Stimulated activated CD8-positive, alpha-beta memory T cell treated with anti-CD3 and anti-CD28 coated beads, Interleukin-12 subunit alpha, Interleukin-12 subunit beta, amount 100 ng/mL, for 1 hour (primary cell): ENCODE measurements at regions not wholly inside any gene's neighbourhood (a gene's known extent, or its start where the extent isn't known, plus 50 kb on each side); places are given as distances from the start of the nearest gene placed in this dataset.
A peak's percentile ranks its signal among the peaks of the same experiment; 100 is the strongest.

Experiments used
- DNase-seq: peaks from one replicate; pipeline ENCODE4 v3.0.0-alpha.2; 2020; ENCODE audit warnings: low read depth

- no peak for DNase-seq
These were observed 62.9 kb upstream of the OXGR1 start for GRCh38 chr13:97057176-97057575.

DNA sequence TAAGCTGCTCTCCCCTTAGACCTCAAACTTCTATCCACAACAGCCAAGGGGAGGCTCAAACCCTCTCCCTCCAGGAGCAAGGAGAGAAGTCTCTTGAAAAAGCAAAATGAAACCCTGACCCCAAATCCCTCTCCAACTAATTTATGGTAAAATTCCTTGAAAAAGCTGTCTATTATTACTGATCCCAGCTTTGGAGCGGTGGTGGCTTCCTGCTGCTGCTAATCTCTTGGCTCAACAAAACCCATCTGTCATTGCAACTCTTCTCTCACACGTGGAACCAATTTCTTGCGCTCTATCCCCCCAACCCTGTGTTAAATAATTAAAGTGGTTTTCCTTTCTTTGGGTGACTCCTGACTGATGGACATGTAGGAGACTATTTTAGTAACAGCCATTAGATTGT lies 64.1 kb upstream of the OXGR1 start:
- DNase-seq, result no peak

GRCh38 chr13:97058926-97059325 lies 64.7 kb upstream of the OXGR1 start:
- no peak for DNase-seq

DNA sequence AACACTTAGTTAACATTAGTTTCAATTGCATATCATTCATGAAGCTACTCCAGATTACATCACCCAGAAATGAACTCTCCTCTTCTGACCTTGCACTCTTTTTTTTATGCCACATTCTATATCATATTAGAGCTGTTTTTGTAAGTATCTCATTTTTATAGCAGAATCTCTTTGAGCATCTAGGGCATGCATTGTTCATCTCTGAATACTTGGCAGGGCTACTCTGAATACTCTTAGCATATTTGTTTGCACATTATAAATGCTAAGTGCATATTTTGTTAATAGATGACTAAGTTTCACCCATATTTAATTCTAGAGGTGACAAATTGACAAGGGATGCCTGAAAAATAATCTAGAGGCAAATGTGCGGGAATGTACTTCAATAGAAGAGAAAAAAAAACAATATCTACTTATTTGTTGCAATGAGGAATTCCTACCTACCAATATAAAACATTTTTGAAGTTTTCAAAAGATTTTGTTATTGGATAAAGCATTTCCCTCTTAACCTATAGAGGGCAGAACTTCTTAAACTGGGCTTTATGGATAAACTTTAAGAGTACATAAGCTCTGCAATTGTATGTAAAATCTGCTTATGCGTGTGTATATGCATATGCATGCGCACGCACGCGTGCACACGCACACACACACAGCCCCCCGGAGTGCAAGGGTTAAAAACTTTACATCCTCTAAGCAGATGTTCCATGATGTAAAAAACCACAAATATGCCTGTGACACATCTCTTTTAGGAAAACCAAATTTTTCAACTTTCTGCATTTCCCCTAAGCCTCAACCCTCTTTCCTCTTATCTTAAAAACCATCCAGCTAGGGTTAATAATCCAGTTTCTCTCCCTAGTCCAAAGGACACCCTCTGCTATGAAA lies 73.0 kb upstream of the OXGR1 start:
- no peak for DNase-seq

DNA sequence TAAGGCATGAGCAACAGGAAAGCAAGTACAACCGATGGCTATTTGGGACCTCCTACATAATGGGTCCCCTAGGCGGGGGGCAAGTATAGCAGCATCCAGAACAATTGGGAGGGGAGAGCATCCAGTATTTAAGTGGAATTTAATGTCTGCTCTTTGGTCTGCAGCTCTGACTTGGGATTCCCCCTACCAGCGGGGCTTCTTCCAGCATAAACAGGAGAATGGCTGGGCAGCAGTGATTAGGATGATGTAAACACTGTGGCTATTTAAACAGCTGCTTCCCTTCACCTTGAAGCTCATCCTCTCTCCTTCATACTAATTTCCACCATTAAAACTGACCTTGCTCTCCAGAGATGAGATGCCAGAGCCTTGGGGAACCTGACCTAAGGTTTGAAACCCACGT lies 73.9 kb upstream of the OXGR1 start:
- DNase-seq, result no peak

GRCh38 chr13:97069050-97069815 lies 75.0 kb upstream of the OXGR1 start:
- no peak for DNase-seq

GRCh38 chr13:97072297-97072696 lies 78.0 kb upstream of the OXGR1 start:
- no peak for DNase-seq

GRCh38 chr13:97074618-97075017 lies 80.3 kb upstream of the OXGR1 start:
- DNase-seq, result no peak

DNA sequence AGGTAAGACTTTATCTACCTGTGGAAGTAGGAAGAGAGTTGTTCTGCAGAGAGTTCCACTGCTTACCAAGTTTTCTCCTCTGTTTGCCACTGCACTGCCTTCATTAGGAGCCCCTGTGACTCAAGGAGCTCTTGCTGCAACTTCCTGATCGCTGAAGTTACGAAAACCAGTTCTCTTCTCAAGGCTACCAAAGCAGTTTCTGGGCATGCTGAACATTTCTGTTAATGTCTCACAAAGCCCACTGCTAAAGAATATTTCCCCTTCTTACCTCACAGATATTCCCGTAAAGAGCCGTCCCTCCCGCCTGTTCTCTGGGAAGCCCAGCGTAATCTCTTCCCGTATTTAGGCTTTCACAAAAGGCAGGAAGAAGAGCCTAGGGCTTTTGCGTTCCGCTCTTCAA lies 82.6 kb upstream of the OXGR1 start:
- DNase-seq, result no peak

GRCh38 chr13:97077341-97077740 lies 83.1 kb upstream of the OXGR1 start:
- no peak for DNase-seq

DNA sequence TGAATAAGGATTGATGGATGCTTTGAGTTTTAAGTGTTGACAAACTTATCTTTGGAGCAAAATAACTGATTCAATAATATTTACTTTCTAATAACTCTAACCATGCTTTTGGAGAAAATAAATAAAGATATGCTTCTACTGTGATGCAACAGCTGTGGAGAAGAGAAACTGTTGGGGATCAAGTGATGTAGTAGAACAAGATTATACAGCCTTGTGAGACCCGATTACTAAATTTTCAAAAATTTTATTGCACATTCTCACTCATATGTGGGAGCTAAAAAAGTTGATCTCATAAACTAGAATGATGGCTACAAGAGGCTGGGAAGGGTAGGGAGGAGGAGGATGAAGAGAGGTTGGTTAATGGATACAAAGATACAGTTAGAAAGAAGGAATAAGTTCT lies 85.5 kb upstream of the OXGR1 start:
- no peak for DNase-seq

DNA sequence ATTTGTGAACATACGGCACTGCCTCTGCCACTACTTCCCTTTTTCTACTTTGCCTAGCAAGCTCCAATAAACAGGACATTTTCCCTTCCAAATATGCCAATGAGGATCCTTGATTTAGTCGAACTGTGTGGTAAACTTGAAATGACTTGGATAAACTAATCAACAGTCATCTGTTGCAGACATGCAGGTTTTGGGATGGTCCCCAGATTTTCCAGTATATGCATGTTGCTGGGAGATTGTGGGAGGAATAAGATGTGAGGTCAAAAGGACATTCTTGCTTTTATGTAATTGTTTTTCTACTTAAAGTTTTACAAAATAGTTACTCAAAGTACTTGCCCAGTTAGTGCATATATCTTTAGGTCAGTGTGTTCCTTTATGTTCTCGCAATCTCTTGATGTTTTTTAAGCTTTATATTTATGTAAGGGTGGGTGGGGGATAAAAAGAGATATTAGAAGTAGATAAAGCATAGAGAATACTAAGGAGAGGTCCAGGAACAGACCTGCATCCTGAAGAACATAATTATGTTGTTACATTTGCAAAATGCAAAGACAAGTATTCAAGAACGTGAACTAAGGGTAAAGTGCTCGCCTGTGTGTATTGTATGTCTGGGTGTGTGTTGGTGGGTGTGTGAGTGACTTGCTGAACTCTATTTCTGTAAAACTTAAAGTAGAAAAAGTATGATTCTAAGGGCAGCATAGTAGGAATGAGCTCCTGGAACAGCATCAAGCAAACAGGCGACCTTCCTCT lies 88.4 kb upstream of the OXGR1 start:
- no peak for DNase-seq

- DNase-seq, result no peak
These were observed 96.9 kb upstream of the OXGR1 start for GRCh38 chr13:97091196-97091595.

DNA sequence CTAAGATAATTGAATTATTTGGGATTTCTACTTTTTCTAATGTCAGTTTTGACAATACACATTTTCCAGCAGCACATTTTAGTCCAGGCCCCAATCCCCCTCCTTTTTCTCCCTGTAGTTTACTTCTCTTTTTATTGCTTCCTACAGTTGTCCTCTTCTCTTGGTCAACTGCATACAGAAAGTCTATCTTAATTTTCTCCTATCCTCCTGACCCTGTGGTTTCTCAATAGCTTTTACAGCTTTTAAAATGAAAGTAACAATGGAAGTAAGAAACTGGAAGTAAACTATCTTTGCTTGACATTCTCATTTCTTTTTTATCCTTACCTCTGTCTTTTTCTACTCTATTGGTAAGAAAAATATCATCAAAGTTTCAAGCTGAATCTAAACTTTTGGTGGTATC lies 106.5 kb upstream of the OXGR1 start:
- no peak for DNase-seq

DNA sequence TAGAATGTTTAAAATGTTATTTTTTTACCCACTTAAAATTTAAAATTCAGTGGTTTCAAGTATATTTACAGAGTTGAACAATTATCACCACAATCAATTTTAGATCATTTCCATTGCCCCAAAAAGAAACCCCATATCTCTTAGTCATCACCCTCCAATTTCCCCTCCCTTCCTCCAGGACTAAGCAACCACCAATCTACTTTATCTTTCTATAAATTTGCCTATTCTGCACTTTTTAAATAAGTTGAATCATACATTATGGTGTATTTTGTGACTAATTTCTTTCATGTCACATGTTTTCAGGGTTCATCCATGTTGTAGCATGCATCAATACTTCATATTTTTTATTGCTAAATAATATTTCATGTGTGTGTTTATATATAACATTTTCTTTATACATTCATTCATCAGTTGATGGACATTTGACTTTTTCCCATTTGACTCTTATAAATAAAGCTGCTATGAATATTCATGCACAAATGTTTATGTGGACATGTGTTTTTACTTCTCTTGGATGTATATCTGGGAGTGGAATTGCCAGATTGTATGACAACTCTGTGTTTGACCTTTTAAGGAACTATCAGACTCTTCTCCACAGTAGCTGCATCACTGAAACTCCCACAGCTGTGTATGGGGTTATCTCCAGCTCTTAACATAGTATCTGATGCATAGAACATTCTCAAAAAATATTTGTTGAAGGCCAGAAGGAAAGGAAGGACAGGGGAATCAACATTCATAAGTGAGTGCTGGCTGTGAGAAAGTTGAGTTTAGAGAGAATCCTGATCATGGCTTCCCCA lies 107.8 kb upstream of the OXGR1 start:
- no peak for DNase-seq

- DNase-seq, result no peak
These were observed 112.0 kb upstream of the OXGR1 start for GRCh38 chr13:97106323-97106722.

DNA sequence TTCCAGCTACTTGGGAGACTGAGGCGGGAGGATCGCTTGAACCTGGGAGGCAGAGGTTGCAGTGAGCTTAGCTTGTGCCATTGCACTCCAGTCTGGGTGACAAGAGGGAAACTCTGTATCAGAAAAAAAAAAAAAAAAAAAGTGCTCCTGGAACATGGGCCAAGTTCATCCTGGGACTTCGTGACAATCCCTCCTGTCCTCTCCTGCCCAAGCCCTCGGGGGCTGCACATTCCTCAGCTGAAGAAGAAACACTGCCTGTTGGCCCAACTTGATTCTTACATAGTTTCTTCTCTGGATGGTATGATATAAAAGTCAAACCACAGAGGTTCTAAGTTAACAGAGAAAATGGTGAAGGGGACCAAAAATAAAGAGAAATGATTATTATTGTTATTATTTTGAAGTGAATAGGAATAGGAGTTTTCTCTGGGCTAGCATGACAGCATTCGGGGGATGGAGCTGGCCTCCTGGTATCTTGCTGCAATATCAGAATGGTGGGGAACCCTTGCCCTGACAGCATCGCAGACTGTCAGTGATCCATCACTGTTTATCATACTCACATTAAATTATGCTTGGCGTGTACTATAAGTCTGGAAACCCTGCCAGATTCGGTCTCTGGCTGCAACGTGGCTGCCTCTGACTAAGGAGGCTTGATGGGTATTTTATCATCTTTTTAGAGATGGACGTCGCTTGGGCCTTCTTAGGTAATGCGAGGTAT lies 113.7 kb upstream of the OXGR1 start:
- no peak for DNase-seq

GRCh38 chr13:97108530-97108900 lies 113.6 kb upstream of the MBNL2 start:
- DNase-seq, result no peak

GRCh38 chr13:97109256-97109655 lies 112.9 kb upstream of the MBNL2 start:
- DNase-seq, result no peak

DNA sequence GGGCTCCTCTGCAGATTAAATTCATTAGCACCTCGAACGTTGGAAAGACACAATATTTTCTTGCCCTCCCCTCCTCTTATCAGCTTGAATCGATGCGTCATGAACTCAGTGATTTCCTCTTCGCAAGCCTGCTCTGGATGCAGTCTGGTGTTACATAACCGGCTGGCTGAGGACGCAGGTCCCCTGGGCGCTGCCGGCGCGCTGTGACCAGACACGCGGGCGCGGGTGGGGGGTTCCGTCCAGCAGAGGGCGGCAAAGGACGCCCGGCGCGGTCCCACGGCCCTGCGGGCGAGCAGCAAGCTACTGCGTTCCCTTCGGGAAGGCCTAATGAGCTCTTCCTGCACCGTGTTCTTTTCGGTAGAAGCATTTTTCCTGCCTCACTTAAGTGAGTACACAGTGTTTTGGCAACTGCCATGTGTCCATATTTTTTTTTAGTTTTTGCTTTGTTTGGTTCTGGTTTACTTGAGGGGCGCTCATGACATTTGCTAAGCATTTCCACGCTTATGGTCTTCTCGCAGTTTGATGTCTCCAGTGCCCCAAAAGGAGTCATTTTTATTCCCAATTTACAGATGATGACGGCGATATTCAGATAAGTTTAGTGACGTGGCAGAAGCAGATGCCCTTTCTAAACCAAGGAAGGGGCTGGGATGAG lies 112.2 kb upstream of the MBNL2 start:
- peak; percentile 68 for DNase-seq

DNA sequence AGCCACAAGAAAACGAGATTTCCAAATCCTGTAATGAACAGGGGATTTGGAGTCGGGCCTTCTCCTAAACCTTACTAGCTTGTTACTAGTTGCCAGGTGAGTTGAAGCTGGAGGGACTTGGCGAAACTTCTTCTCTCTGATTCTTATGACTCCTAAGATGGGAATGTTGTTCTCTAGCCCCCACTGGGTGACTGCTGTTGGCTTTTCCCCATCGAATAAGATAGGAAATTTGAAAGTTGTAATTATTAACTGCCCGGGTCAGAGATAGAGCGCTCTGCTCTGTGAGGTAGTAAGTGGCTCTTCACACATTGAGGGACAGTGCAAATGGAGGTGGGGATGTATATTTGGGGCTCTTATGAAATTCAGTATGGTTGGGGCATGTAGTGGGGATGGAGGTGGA lies 111.2 kb upstream of the MBNL2 start:
- DNase-seq, result no peak
